HepG2 (cell line): ENCODE measurements at regions not wholly inside any gene's neighbourhood (a gene's known extent, or its start where the extent isn't known, plus 50 kb on each side); places are given as distances from the start of the nearest gene placed in this dataset.

Experiments used
- EZH2 ChIP-seq: conservative IDR thresholded peaks from 2 replicates; pipeline ENCODE4 v1.6.1; 2012; ENCODE audit warnings: mild to moderate bottlenecking, low read depth, low read length, moderate library complexity
- FOXK1 ChIP-seq: sonication (generic); formaldehyde crosslinking; IDR thresholded peaks from 2 replicates; pipeline ENCODE4 v1.4.0; 2020; ENCODE audit warnings: low read depth, missing genetic modification reagents, borderline replicate concordance
- PBX3 ChIP-seq: sonication (generic); formaldehyde crosslinking; IDR thresholded peaks from 2 replicates; pipeline ENCODE4 v1.8.1; 2023; ENCODE audit warnings: missing genetic modification reagents, inconsistent platforms, borderline replicate concordance
- POLR2A ChIP-seq, 2 experiments: IDR thresholded peaks; 2 replicates each; pipeline ENCODE4 v1.6.1; 2011; ENCODE audit warnings: low read depth in 2 of 2, low read length in 2 of 2, mild to moderate bottlenecking in 1 of 2, moderate library complexity in 1 of 2; ENCODE audit not compliant: insufficient read depth in 1 of 2
- SRSF1 ChIP-seq: fragments of 200-400 bp; formaldehyde crosslinking; optimal IDR thresholded peaks from 2 replicates; pipeline ENCODE3; 2017; ENCODE audit warnings: mild to moderate bottlenecking, low read depth, low read length, moderate library complexity
- SRY ChIP-seq: sonication (generic); formaldehyde crosslinking; IDR thresholded peaks from 2 replicates; pipeline ENCODE4 v1.8.0; 2022; ENCODE audit warnings: mild to moderate bottlenecking, missing genetic modification reagents
- ZFX ChIP-seq: sonication (generic); formaldehyde crosslinking; IDR thresholded peaks from 2 replicates; pipeline ENCODE4 v1.4.0; 2020; ENCODE audit warnings: mild to moderate bottlenecking, low read depth, missing genetic modification reagents, moderate library complexity
- ZNF567 ChIP-seq: sonication (generic); formaldehyde crosslinking; IDR thresholded peaks from 2 replicates; pipeline ENCODE4 v1.8.1; 2023; ENCODE audit warnings: mild to moderate bottlenecking, missing genetic modification reagents, borderline replicate concordance
- TF ChIP-seq, protein P1 (sequence below): sonication (generic); formaldehyde crosslinking; IDR thresholded peaks from 2 replicates; pipeline ENCODE4 v1.8.0; 2022; ENCODE audit warnings: mild to moderate bottlenecking, missing genetic modification reagents

DNA sequence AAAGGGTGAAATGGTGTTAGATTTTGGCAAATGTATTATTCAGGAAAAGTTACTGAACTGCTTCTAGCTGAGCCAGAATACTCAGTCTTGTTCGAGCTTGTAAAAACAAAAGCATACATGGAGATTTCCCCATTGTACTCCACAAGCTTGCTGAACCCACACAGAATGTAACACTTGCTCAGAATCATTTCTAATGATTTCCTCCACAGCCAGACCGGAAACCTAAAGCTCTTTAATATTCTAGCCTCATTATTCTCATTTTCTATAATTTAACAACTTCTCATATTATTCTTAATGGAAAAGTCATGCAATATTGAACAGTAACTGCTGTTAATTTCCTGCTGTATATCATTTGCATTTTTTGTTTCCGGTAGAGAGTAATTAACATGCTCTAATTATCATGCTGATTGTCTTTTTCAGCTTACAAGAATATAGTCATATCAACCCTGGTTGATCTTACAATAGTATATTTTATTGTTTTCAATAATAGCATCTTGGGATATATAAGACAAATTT lies 1387.5 kb upstream of the EYS start:
- TF ChIP-seq ZNF567 (no peak), SRSF1 (no peak), EZH2 (no peak), POLR2A (IDR thresholded peaks at IDR 0.05; ENCODE audit: insufficient read depth in 1 of 2, low read depth in 2 of 2, low read length in 2 of 2) (no peak), PBX3 (CRISPR knock-in tag) (no peak), FOXK1 (CRISPR knock-in tag) (no peak), ZFX (CRISPR knock-in tag) (no peak), SRY (CRISPR knock-in tag) (no peak)
- TF ChIP-seq, protein P1, sequence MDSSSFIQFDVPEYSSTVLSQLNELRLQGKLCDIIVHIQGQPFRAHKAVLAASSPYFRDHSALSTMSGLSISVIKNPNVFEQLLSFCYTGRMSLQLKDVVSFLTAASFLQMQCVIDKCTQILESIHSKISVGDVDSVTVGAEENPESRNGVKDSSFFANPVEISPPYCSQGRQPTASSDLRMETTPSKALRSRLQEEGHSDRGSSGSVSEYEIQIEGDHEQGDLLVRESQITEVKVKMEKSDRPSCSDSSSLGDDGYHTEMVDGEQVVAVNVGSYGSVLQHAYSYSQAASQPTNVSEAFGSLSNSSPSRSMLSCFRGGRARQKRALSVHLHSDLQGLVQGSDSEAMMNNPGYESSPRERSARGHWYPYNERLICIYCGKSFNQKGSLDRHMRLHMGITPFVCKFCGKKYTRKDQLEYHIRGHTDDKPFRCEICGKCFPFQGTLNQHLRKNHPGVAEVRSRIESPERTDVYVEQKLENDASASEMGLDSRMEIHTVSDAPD (CRISPR knock-in tag) = no peak
